ENCODE measurements at regions not wholly inside any gene's neighbourhood (a gene's known extent, or its start where the extent isn't known, plus 50 kb on each side); places are given as distances from the start of the nearest gene placed in this dataset.

GRCh38 chr3:177687291-177687690, 490.0 kb upstream of the TBL1XR1 start:
- H3K27me3 ChIP-seq: no peaks in the 10 kb centered on the region
- DNase-seq: no peak
- H3K4me3 ChIP-seq (ENCODE audit: low read depth, low read length): no peak overlapping the region
- no peaks in the 10 kb centered on the region for H3K4me1 ChIP-seq
- H3K9me3 ChIP-seq: no peaks in the 10 kb centered on the region
- no peaks in the 10 kb centered on the region for H3K36me3 ChIP-seq
- no peak for TF ChIP-seq CTCF (IDR thresholded peaks at IDR 0.05; ENCODE audit: low read depth, low read length)

- H3K9me3 ChIP-seq: no peaks in the 10 kb centered on the region
- no peak for DNase-seq
- no peak for TF ChIP-seq CTCF (IDR thresholded peaks at IDR 0.05; ENCODE audit: low read depth, low read length)
- H3K36me3 ChIP-seq: no peaks in the 10 kb centered on the region
- no peaks in the 10 kb centered on the region for H3K4me1 ChIP-seq
- no peaks in the 10 kb centered on the region for H3K27me3 ChIP-seq
- H3K4me3 ChIP-seq (ENCODE audit: low read depth, low read length): no peak overlapping the region
Observed at GRCh38 chr3:177688152-177688551, 490.9 kb upstream of the TBL1XR1 start.

GRCh38 chr3:177689077-177689476, 491.8 kb upstream of the TBL1XR1 start:
- no peak for TF ChIP-seq CTCF (IDR thresholded peaks at IDR 0.05; ENCODE audit: low read depth, low read length)
- Histone ChIP-seq H3K4me1 (no peaks in the 10 kb centered on the region; the same call in 1 of the 2 replicates), H3K36me3 (no peaks in the 10 kb centered on the region)

GRCh38 chr3:177689869-177690268, 492.6 kb upstream of the TBL1XR1 start:
- no peaks in the 10 kb centered on the region for H3K36me3 ChIP-seq
- no peaks in the 10 kb centered on the region for H3K27me3 ChIP-seq
- H3K4me1 ChIP-seq: no peaks in the 10 kb centered on the region; the same call in 1 of the 2 replicates
- TF ChIP-seq CTCF (IDR thresholded peaks at IDR 0.05; ENCODE audit: low read depth, low read length): no peak
- no peak overlapping the region for H3K4me3 ChIP-seq (ENCODE audit: low read depth, low read length)
- no peaks in the 10 kb centered on the region for H3K9me3 ChIP-seq
- no peak for DNase-seq

More at GRCh38 chr3:177689077-177689476, 491.8 kb upstream of the TBL1XR1 start:
- Histone ChIP-seq H3K27me3 (no peaks in the 10 kb centered on the region), H3K4me3 (ENCODE audit: low read depth, low read length) (no peak overlapping the region), H3K9me3 (no peaks in the 10 kb centered on the region)
- DNase-seq: no peak

GRCh38 chr3:177690306-177690705, 493.0 kb upstream of the TBL1XR1 start:
- H3K4me3 ChIP-seq (ENCODE audit: low read depth, low read length): no peak overlapping the region
- no peak for TF ChIP-seq CTCF (IDR thresholded peaks at IDR 0.05; ENCODE audit: low read depth, low read length)
- H3K36me3 ChIP-seq: no peaks in the 10 kb centered on the region
- H3K27me3 ChIP-seq: no peaks in the 10 kb centered on the region
- H3K9me3 ChIP-seq: no peaks in the 10 kb centered on the region
- no peaks in the 10 kb centered on the region; the same call in 1 of the 2 replicates for H3K4me1 ChIP-seq
- DNase-seq: no peak

- Histone ChIP-seq H3K36me3 (no peaks in the 10 kb centered on the region), H3K9me3 (no peaks in the 10 kb centered on the region), H3K27me3 (no peaks in the 10 kb centered on the region), H3K4me3 (ENCODE audit: low read depth, low read length) (no peak overlapping the region), H3K4me1 (no peaks in the 10 kb centered on the region; the same call in 1 of the 2 replicates)
- no peak for TF ChIP-seq CTCF (IDR thresholded peaks at IDR 0.05; ENCODE audit: low read depth, low read length)
- DNase-seq: no peak
Observed at GRCh38 chr3:177692304-177692975, 495.2 kb upstream of the TBL1XR1 start.

Data from BE2C (cell line).